Stimulated activated naive CD8-positive, alpha-beta T cell treated with anti-CD3 and anti-CD28 coated beads, Interleukin-15, Interleukin-2, amounts not matched to agents 100 U/mL and 50 U/mL, for 24 hours (primary cell): ENCODE measurements at regions not wholly inside any gene's neighbourhood (a gene's known extent, or its start where the extent isn't known, plus 50 kb on each side); places are given as distances from the start of the nearest gene placed in this dataset.
"Not testable (repeated sequence)": the region's sequence is repeated elsewhere in the genome, so short reads cannot be mapped to it uniquely, and the experiment has no call there.

ENCODE experiments used
- ATAC-seq: fragments of 150-1000 bp; cut with Tn5 transposase; one replicate; pipeline ENCODE4 v1.10.0; 2021
- DNase-seq: peaks from one replicate; pipeline ENCODE4 v3.0.0; 2021

DNA sequence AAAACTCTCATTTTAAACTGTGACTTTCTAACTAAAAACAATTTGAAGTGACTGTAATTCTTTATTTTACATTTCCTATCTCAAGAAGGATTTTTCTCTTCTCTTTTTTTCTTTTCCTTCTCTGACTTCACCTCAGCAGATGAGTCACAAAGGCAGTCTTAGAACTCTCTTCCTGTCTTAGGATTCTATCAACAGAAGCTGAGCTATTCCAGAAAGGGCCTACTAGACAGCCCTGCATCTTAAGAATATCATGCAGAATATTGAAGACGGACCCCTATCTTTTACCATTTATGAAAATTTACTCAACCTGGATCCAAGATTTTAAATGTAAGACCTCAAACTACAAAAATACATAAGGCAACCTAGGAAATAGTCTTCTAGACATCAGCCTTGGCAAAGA, 365.7 kb upstream of the SEMA3C start:
- ATAC-seq (no peak), DNase-seq (no peak)

DNA sequence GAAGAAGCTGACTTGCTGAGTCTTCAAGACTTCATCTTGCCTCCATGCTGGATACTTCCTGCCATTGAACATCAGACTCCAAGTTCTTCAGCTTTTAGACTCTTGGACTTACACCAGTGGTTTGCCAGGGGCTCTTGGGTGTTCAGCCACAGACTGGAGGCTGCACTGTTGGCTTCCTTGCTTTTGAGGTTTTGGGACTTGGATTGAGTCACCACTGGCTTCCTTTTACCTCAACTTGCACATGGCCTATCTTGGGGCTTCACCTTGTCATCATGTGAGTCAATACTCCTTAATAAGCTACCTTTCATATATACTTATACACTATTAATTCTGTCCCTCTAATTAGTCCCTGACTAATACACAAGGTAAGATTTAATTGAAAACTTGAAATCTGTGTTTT, 361.7 kb upstream of the SEMA3C start:
- ATAC-seq (no peak), DNase-seq (no peak)

DNA sequence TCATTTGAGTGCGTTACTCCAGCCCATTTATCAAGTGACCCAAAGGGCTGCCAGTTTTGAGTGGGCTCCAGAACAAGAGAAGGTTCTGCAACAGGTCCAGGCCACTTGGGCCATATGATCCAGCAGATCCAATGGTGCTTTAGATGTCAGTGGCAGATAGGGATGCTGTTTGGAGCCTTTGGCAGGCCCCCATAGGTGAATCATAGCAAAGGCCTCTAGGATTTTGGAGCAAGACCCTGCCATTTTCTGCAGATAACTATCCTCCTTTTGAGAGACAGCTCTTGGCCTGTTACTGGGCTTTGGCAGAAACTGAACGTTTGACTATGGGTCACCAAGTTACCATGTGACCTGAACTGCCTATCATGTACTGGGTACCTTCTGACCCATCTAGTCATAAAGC, 358.8 kb upstream of the SEMA3C start:
- ATAC-seq (no peak), DNase-seq (no peak)

DNA sequence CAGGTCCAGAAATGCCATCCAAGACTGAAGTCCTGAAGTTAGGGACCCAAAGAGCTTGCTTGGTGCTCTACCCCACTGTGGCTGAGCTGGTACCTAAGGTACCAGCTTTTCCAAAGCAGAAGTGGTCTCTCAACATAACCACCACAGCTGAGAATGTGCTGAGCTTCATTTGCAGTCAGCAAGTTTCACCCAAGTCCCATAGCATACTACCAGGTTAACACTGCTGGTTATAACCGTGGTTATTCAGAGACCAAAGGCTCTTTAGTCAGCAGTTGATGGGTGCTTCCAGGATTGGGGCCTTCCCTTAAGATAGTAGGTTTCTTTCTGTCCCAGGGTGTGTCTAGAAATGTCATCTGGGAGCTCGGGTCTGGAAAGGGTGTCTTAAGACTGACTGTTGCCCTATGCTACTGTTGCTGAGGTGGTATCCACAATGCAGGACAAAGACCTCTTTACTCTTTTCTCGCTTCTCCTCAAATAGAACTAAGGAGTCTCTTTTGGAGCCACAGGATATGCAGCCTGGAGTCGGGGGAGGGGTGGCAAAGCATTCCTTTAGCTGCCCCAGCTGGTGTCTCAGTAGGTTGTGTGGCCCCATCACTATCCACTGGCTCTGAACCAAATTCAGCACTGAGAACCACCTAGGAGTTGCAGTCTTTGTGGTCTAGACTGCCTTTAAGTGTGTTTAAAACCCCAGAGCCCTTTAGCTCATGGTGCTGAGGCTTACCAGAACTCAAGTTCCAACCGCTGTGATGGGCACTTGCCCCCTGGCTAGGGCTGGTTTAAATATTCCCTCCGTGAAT, 354.9 kb upstream of the SEMA3C start:
- ATAC-seq (no peak), DNase-seq (no peak)

DNA sequence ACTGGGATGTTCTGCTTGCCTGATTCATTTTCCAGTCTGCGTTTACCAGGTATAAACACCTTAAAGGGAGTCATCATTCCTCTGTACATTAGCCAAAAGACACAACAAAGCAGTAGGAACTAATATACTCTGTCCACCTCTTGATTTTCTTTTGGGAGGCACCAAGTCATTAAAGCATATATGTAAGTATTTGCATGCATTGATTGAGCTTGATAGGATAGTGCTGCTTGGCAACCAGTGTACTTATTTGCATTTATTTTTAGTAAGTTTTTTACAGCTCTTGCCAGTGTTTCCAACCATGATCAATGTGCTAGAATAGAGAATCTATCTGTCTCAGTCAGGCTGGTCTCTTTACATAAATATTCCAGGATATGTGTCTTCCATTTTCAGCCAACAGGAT, 353.3 kb upstream of the SEMA3C start:
- DNase-seq = no peak
- no peak for ATAC-seq

DNA sequence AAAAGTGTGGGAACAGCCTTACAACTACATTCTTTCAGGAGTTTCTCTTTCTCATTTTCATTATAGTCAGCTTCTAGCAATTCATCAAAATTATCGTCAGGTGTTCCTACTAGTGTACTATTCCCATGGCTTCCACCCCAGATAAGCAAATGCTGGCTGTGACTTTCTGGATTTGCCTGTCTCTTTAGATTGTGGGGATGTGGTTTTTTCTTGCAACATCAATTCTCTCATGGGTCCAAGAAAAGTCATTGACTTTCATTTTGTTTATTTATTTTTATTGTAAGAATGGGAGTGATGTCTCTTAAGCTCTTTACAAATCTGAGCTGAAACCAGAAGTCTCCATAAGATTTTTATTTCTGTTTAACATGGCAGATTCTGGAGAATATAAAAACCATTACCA, 349.7 kb upstream of the SEMA3C start:
- no peak for ATAC-seq
- no peak for DNase-seq

DNA sequence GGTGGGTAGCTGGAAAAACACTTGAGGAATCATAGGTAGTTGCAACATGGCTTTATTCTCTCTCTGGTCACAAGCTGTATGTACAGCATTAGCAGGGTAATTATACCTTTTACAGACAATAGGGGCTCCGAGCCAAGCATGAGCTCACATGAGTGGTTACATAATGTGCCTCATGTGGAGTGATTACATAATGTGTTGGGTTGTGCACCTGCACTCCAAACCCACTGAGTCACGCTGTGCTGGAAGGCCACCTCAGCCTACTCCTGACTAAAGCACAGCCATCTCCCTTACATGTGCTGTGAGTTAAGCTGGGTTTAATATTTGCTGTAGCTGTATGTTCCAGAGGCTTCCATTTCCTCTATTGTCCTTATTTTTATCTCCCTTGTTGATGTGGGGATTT, 348.7 kb upstream of the SEMA3C start:
- ATAC-seq (no peak), DNase-seq (no peak)

DNA sequence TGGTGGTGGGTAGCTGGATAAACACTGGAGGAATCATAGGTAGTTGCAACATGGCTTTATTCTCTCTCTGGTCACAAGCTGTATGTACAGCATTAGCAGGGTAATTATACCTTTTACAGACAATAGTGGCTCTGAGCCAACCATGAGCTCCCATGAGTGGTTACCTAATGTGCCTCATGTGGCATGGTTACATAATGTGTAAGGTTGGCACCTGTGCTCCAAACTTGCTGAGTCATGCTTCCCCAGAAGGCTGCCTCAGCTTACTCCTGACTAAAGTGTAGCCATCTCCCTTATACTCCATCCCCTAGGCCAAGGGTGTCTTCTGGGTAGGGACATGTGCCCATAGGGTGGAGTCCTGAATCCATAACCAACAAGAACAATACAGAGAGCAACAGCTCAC, 345.3 kb upstream of the SEMA3C start:
- ATAC-seq (no peak), DNase-seq (no peak)

DNA sequence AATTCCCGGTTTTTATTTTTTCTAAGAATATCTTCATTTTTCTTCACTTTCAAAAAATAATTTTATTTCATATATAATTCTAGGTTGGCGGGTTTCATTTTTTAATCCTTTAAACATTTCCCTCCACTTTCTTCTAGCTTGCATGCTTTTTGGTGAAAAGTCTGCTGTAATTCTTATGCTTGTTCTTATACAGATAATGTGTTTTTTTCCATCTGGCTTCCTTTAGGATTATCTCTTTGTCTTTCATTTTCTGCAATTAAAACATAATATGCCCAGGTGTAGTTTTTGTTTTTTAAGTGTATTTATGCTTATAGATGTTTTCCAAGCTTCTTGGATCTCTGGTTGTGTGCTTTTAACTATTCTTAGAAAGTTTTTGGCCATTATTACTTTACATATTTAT, 341.3 kb upstream of the SEMA3C start:
- DNase-seq = no peak
- no peak for ATAC-seq

DNA sequence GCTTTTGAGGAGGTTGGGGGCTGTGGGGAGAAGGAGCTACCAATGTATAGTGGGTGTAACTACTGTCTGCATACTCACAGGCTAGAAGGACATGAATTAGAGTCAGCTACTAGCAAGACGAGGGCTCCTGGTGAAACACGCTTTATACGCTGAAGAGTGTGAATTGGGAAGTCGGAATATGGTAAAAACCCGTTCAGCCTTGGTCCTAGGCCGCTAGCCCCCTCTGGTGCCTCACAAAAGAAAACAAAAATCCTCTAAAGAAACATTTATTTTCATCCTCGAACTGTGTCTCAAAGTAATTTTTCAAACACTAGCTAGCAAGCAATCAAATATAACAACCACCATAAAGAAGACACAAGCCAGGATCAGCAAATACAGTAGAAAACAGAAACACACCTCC, 338.1 kb upstream of the SEMA3C start:
- no peak for ATAC-seq
- DNase-seq = no peak

DNA sequence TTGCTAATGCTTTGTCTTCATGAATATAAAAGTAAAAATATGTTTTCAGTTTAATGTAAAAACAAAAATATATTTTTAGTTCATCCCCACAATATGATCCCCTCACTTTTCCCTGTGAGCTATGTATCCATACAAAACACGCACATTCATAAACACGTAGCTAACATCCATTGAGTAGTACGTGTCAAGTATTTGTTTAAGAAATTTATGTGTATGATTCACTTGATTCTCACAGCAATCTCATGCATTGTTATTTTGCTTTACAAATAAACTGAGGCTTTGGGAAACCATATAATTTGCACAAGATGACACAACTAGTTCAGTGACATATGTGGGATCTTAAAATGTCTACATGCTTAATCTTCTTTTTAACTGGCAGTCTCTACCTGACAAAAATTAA, 329.6 kb upstream of the SEMA3C start:
- ATAC-seq = no peak
- DNase-seq = no peak

DNA sequence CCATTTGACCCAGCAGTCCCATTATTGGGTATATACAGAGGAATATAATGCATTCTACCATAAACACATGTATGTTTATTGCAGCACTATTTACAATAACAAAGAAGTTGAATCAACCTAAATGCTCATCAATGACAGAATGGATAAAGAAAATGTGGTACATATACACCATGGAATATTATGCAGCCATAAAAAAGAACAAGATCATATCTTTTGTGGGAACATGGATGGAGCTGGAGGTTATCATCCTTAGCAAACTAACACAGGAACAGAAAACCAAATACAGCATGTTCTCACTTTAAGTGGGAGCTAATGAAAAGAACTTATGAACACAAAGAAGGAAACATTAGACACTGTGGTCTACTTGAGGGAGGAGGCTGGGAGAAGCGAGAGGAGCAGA, 328.5 kb upstream of the SEMA3C start:
- not testable (repeated sequence) for DNase-seq, ATAC-seq

DNA sequence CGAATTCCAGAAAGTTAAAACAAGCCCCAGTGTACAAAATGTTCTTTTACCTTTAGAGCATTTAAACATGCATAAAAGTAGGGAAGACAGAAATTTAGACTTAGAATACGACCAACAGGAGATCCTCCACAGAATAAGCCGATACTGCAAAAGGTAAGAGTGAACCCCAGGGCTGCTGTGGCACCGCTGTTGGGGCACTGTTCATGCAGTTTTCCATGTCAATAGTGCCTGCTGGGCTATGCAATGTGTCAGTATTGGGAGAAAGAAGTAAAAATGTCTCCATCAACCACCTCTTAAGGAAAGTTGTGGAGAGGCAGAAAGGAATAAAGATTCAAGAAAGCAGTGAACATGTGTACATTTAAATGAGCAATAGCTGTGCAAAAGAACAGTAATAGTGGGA, 326.5 kb upstream of the SEMA3C start:
- ATAC-seq (no peak), DNase-seq (no peak)

DNA sequence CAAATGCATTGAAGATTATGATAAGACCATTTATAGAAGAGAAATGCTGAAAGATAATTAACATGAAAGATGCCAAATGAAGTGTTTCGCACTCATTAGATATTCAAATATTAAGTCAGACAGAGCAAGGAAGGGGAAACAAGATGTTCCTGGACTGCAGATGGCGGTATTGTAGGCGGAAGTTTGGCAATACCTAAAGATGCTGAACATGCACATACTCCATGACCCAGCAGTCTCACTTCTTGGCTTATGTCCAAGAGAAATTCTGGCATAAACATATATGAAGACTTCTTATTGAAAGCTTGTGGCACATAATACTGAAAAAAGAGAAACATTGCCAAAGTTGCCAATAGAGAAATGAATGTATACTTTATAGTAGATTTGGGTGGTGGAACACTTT, 325.4 kb upstream of the SEMA3C start:
- ATAC-seq = no peak
- no peak for DNase-seq

DNA sequence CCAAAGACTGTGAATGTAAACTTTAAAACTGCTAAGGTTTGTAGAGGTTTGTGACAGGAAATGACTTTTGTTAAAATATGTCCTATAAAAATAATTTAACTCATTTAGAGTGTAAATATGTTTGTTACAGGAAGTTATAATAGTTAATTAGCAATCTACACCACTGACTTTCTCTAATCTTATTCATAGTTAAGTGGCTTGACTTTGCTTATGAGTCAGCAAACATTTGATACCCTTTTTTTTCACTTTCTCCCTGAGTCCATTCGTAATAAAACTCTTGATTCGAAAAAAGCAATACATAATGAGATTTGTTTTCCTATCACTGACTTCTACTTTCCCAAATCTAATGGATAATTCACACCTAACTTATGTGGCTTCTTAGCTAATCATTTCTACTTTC, 317.7 kb upstream of the SEMA3C start:
- no peak for ATAC-seq
- DNase-seq = no peak

DNA sequence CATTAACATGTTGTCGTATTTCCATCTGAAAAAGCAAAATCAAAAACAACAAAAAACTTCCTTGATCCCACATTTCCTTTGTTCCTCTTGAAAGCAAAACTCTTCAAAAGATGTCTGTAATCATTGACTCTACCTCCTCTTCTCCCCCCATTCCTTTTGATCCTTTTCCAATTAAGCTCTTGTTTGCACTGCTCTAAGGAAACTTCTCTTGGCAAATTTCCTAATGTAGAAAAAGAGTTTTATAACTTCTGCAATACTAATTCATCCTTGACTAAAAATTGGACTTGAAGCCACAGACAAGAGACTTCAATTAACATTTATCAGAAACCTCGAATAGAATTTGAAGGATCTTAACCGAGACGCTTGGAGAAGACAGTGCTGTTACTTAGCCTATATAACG, 317.1 kb upstream of the SEMA3C start:
- DNase-seq (no peak), ATAC-seq (no peak)

DNA sequence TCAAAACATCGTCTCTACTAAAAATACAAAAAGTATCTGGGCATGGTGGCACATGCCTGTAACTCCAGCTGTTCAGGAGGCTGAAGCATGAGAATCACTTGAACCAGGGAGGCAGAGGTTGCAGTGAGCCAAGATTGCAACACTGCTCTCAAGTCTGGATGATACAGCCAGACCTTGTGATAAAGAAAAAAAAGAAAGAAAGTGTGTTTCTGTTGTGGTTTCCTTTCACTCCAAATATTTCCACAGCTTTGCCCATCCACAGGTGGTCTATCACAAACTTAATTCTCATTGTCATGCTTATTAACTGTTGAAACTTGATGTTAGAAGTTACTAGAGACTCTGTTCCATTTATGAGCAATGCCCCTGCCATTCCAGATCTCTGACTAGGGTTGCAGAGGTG, 316.0 kb upstream of the SEMA3C start:
- ATAC-seq (no peak), DNase-seq (no peak)

DNA sequence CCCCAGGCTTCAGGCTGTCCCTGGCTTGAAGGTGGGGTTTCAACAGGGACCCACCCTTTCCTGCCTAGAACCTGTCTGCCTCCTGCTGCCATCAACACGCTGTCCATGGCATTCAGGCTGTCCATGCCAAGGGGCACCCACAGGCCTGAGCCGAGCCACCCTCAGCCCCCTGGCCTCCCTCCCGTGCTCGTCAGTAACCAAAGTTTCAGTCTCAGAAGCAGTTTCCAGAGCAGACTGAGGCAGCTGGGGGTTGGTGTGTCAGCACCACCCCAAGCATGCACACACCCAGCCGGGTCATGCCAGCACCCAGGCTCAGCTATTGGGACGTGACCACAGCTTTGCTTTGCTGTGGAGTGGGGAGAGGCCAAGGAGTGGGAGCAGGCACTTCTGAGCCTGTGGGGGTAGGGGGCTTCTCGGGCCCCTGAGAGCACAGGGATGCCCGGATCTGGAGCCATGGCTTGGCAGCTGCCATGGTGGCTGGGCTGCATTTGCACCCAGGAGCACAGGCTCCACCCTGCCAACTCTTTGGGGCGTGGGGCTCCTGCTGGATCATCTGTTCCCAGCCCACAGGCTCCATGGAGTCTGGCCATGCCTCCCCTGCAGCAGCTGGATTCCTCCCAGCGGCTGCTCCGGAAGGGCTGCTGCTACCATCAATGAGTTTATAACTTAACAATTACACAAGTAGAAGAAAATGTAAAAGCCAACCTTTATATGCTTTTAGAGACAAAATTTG, 314.5 kb upstream of the SEMA3C start:
- no peak for ATAC-seq
- DNase-seq = no peak

DNA sequence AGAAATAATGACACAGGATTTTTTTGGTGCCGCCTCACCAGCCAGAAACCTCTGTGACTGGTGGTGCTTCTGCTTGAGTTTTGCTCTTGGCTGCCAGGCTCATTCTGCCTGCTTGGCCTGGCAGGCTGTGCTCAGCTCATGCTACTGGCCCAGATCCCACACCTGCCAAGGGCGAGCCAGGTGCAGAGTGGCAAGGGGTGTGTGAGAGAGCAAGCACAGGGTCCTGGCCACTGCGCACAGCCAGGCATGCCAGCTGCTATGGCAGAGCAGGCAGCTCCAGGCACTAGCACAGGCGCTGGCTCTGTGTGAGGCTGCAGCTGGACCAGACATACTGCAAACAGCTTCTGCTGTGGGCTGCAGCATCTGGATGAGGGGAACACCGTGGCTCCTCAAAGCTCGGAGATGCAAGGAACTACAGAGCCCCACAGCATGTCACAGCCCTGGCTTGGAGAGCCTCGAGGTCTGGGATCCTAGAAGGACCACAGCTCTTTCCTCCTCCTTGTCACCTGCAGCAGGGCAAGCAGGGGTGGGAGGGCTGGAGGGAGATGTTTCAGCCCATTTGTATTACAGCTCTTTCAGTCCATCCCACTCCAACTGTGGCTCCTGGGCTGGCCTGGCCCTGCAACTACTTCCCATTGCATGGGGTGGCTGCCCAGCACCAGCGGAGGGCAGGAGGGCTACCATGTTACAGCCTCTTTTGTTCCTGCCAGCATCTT, 313.4 kb upstream of the SEMA3C start:
- ATAC-seq = no peak

DNA sequence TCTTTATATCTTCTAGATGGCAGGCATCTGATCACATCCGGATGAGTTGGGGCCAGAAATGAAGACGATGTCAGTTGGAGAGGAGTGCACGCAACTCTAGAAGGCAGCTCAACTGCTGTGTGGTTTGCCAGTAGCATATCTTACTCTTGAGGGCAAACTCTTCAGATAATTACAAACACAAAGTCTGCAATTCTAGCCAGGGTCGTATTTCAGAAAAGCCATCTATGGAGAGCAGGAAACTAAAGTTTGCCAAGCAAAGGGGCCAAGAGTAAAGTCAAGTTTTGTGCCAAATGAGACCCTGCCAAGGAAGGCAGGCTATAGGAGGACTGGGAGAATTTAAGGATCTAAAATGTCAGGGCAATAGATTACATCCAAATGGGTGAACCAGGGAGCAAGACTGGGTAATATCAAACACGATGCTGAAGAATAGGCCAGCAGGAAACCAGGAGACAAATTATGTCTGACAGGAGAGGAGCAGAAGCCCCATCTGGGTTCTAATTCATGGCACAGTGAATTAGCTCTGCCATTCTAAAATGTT, 312.5 kb upstream of the SEMA3C start:
- DNase-seq = no peak
- ATAC-seq = no peak

More for the DNA sequence above, 313.4 kb upstream of the SEMA3C start:
- no peak for DNase-seq

DNA sequence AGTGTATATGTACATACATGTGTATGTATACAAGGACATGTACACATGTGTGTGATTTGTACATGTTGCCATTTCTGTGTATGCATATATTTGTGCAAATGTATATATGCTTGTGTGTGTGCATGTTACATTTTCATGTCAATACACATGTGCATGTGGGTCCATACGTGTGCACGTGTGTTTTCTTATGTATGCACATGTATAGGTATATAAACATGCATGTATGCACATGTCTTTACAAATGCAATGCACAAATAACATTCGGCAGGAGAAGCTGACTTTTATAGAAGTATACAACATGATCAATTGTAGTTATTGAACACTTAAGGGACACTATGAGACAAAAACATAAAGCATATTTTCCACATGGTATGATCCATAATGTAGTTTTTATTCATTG, 307.4 kb upstream of the SEMA3C start:
- DNase-seq (no peak), ATAC-seq (no peak)

DNA sequence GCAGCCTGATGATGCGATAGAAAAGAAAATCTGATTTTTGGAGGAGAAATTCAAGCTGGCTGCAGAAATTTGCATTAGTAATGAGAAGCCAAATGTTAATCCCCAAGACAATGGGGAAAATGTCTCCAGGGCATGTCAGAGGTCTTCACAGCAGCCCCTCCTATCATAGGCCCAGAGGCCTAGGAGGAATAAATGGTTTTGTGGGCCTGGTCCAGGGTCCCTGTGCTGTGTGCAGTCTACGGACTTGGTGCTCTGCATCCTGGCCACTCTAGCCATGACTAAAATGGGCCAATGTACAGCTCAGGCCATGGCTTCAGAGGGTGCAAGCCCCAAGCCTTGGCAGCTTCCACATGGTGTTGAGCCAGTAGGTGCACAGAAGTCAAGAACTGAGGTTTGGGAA, 303.8 kb upstream of the SEMA3C start:
- ATAC-seq, DNase-seq: not testable (repeated sequence)
